GM12872 (cell line): ENCODE measurements at regions not wholly inside any gene's neighbourhood (a gene's known extent, or its start where the extent isn't known, plus 50 kb on each side); places are given as distances from the start of the nearest gene placed in this dataset.

Experiments used
- CTCF ChIP-seq: IDR thresholded peaks from 3 replicates; pipeline ENCODE4 v1.5.1; 2011; ENCODE audit warnings: low read depth, mild to moderate bottlenecking, low read length, moderate library complexity; ENCODE audit not compliant: insufficient read depth

DNA sequence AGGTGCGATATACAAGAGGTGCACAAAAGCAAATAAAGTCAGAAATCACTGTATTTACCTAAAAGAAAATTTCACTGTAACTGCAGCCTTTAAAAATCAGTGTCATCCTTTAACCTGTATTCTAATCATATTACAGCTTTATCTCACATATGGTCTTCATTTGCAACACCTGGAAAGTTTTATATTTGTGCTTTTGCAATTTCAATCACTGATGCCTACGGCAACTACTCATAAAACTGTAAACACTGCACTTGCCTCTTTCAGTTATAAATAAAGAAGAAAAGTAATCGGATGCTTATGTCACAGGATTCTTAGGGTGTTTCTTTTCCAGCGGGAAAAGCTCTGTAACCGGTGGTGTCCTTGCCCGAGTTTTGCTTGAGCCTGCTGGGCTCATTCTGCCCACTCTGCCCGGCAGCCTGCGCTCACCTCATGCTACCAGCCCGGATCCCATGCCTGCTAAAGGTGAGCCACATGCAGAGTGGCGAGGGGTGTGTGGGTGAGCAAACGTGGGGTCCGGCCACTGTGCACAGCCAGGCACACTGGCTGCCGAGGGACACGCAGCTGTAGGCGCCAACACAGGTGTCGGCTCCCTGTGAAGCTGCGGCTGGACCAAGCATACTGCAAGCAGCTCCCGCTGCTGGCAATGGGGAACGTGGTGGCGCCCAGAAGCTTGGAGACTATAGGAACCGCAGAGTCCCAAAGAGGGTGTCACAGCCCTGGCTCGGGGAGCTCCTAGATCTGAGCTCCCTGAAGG is 56.3 kb upstream of the ABCB5 start:
- no peak for TF ChIP-seq CTCF

DNA sequence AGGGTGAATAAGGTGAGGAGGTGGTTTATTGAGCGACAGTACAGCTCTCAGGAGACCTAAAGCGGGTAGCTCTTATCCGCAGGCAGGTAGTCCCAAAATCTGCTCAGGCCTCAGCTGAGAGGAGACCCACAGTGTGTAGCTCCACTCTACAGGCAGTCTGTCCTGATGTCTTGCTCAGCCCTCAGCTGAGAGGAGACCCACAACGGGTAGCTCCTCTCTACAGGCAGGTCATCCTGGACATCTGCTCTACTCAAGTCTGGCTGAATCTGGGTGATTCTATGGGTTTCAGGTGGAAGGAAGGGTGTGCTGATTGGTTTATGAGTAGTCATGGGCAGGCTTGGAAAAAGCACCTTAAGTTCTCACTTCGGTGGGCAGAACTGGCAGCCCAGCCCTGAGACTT is 55.6 kb upstream of the ABCB5 start:
- TF ChIP-seq CTCF: no peak

- TF ChIP-seq CTCF: no peak
Measured at GRCh38 chr7:20560325-20561180, 54.9 kb upstream of the ABCB5 start.

DNA sequence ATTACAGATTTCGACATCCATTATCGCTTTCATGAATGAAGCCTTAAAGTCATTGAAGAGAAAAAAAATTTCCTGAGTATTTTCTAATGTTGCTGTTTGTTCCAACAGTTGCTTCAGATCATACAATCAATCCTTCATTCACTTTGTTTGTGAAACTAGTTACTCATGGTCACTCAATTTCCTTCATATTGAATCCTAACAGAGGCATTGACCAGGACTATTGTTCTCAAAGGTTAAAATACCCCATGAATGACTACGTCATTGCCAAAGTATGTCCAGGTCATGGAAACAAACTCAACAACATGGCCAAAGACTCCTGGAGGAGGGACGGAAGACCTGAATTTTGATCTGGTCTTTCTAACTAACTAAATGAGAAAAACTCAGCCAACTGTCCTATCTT is 54.0 kb upstream of the ABCB5 start:
- TF ChIP-seq CTCF: no peak

- no peak for TF ChIP-seq CTCF
Measured at GRCh38 chr7:20561908-20562307, 53.6 kb upstream of the ABCB5 start.

- TF ChIP-seq CTCF: no peak
Measured at GRCh38 chr7:20562461-20562860, 53.0 kb upstream of the ABCB5 start.
